ENCODE measurements at regions not wholly inside any gene's neighbourhood (a gene's known extent, or its start where the extent isn't known, plus 50 kb on each side); places are given as distances from the start of the nearest gene placed in this dataset.

DNA sequence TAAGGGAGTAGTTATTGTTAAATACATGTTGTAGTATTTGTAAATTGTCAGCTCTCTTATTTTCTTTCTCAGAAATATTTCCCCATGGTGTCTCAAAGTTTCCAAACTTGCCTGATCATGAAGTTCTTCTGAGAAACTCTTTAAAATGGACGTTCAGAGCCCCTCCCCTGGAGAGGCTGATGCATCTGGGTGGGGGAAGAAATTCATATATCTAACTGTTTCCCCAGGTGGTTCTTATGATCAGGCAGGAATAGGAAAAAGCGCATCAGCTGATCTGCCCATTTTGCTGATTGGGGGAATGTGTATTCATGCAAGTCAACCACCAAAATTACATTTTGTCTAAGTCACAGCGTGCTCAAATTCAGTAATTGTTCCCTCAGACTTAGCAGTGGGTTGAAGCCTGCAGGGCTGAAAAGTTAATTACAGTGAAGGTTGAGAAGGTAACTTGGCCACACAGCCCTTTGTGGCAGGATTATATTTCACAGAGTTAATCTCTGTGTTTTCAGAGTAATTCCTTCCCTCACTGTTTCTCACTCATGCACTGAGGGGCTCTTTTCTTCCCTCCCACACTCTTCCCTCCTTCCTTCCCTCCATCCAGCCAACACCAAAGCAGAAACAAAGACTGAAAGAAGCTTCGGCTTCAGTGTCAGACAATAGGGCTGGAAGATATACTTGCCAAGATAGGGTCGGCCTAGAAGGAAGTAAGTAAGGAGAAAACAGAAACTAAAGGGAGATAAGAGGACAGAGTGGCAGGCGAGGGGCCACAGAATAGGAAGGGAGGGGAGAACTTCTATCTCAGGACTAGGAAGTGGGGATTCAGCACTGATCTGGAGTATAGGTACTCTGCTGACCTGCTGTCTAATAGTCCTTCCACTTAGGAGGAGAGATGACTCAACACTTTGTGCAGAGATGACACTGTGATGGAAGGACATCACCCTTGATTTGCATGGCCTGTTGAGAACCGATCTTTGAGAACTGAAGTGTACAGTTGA, 50.5 kb upstream of the STARD3NL start:
- DNase-seq (ENCODE audit: low spot score) = peak; percentile 11
- TF ChIP-seq, protein P1, sequence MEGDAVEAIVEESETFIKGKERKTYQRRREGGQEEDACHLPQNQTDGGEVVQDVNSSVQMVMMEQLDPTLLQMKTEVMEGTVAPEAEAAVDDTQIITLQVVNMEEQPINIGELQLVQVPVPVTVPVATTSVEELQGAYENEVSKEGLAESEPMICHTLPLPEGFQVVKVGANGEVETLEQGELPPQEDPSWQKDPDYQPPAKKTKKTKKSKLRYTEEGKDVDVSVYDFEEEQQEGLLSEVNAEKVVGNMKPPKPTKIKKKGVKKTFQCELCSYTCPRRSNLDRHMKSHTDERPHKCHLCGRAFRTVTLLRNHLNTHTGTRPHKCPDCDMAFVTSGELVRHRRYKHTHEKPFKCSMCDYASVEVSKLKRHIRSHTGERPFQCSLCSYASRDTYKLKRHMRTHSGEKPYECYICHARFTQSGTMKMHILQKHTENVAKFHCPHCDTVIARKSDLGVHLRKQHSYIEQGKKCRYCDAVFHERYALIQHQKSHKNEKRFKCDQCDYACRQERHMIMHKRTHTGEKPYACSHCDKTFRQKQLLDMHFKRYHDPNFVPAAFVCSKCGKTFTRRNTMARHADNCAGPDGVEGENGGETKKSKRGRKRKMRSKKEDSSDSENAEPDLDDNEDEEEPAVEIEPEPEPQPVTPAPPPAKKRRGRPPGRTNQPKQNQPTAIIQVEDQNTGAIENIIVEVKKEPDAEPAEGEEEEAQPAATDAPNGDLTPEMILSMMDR (IDR thresholded peaks at IDR 0.05; ENCODE audit: extremely low read depth, insufficient read depth, missing control alignments) = no peak
- in situ Hi-C loops (cut with MboI; ENCODE audit: low pct_unique_long_range_greater_than_20kb, low sequenced_read_pairs, unreplicated experiment) = no loop called here

Data from GM13977 (cell line).